ENCODE measurements at regions not wholly inside any gene's neighbourhood (a gene's known extent, or its start where the extent isn't known, plus 50 kb on each side); places are given as distances from the start of the nearest gene placed in this dataset.

- no peak for DNase-seq (ENCODE audit: low read depth, low spot score)
- TF ChIP-seq CTCF (optimal IDR thresholded peaks at IDR 0.05 in 1 of 3, IDR thresholded peaks at IDR 0.05 in 1 of 3, conservative IDR thresholded peaks at IDR 0.05 in 1 of 3; ENCODE audit: extremely low read depth in 1 of 3, insufficient read depth in 2 of 3, low read length in 3 of 3) (no peak), EZH2 (IDR thresholded peaks at IDR 0.05; ENCODE audit: low read length) (no peak)
- no peak overlapping the region for H3K9ac ChIP-seq (ENCODE audit: control insufficient read depth, extremely low read depth, insufficient read depth, low read length)
Measured at GRCh38 chr6:168164462-168165061, 85.5 kb upstream of the FRMD1 start.

GRCh38 chr6:168163096-168163731, 84.2 kb upstream of the FRMD1 start:
- Histone ChIP-seq H2AFZ (ENCODE audit: control insufficient read depth, low read length) (no peak overlapping the region), H3K79me2 (ENCODE audit: control insufficient read depth, insufficient read depth, low read length) (no peaks in the 10 kb centered on the region)

More at GRCh38 chr6:168164462-168165061, 85.5 kb upstream of the FRMD1 start:
- Histone ChIP-seq H3K27ac (ENCODE audit: control insufficient read depth, insufficient read depth, low read length) (no peak overlapping the region), H3K36me3 (ENCODE audit: control insufficient read depth in 2 of 2, extremely low read depth in 1 of 2, insufficient read depth in 2 of 2, low read length in 2 of 2) (no peaks in the 10 kb centered on the region), H3K9me1 (ENCODE audit: control insufficient read depth, extremely low read depth, insufficient read depth, low read length) (no peaks in the 10 kb centered on the region), H3K4me1 (ENCODE audit: control insufficient read depth, extremely low read depth, insufficient read depth, low read length) (no peaks in the 10 kb centered on the region), H3K4me2 (ENCODE audit: control insufficient read depth, extremely low read depth, insufficient read depth, low read depth, low read length) (no peak overlapping the region), H3K27me3 (ENCODE audit: control insufficient read depth, extremely low read depth, insufficient read depth, low read length) (no peaks in the 10 kb centered on the region), H4K20me1 (ENCODE audit: control insufficient read depth, extremely low read depth, insufficient read depth, low read length) (no peaks in the 10 kb centered on the region), H3K9me3 (ENCODE audit: control insufficient read depth, low read depth, low read length) (no peaks in the 10 kb centered on the region), H3K79me2 (ENCODE audit: control insufficient read depth, insufficient read depth, low read length) (no peaks in the 10 kb centered on the region), H2AFZ (ENCODE audit: control insufficient read depth, low read length) (no peak overlapping the region), H3K4me3 (ENCODE audit: control insufficient read depth in 2 of 3, extremely low read depth in 1 of 3, insufficient read depth in 2 of 3, low read depth in 1 of 3, low read length in 3 of 3) (no peak overlapping the region)
- dilution Hi-C loops (cut with MboI; ENCODE audit: extremely low pct_ligation_motif_present, low sequenced_read_pairs), result no loop called here
- FAIRE-seq, result no peak

More at GRCh38 chr6:168163096-168163731, 84.2 kb upstream of the FRMD1 start:
- Histone ChIP-seq H3K36me3 (ENCODE audit: control insufficient read depth in 2 of 2, extremely low read depth in 1 of 2, insufficient read depth in 2 of 2, low read length in 2 of 2) (no peaks in the 10 kb centered on the region), H3K4me2 (ENCODE audit: control insufficient read depth, extremely low read depth, insufficient read depth, low read depth, low read length) (no peak overlapping the region), H3K27ac (ENCODE audit: control insufficient read depth, insufficient read depth, low read length) (no peak overlapping the region), H3K9ac (ENCODE audit: control insufficient read depth, extremely low read depth, insufficient read depth, low read length) (no peak overlapping the region), H3K4me3 (ENCODE audit: control insufficient read depth in 2 of 3, extremely low read depth in 1 of 3, insufficient read depth in 2 of 3, low read depth in 1 of 3, low read length in 3 of 3) (no peak overlapping the region), H3K27me3 (ENCODE audit: control insufficient read depth, extremely low read depth, insufficient read depth, low read length) (peaks cover 6% of the 10 kb centered on the region), H3K4me1 (ENCODE audit: control insufficient read depth, extremely low read depth, insufficient read depth, low read length) (no peaks in the 10 kb centered on the region), H4K20me1 (ENCODE audit: control insufficient read depth, extremely low read depth, insufficient read depth, low read length) (no peaks in the 10 kb centered on the region), H3K9me1 (ENCODE audit: control insufficient read depth, extremely low read depth, insufficient read depth, low read length) (no peaks in the 10 kb centered on the region), H3K9me3 (ENCODE audit: control insufficient read depth, low read depth, low read length) (no peaks in the 10 kb centered on the region)
- dilution Hi-C loops (cut with MboI; ENCODE audit: extremely low pct_ligation_motif_present, low sequenced_read_pairs), result no loop called here
- FAIRE-seq, result no peak
- TF ChIP-seq CTCF (optimal IDR thresholded peaks at IDR 0.05 in 1 of 3, IDR thresholded peaks at IDR 0.05 in 1 of 3, conservative IDR thresholded peaks at IDR 0.05 in 1 of 3; ENCODE audit: extremely low read depth in 1 of 3, insufficient read depth in 2 of 3, low read length in 3 of 3) (no peak), EZH2 (IDR thresholded peaks at IDR 0.05; ENCODE audit: low read length) (no peak)
- no peak for DNase-seq (ENCODE audit: low read depth, low spot score)
